Aorta (tissue), 5 donors: ENCODE measurements at regions not wholly inside any gene's neighbourhood (a gene's known extent, or its start where the extent isn't known, plus 50 kb on each side); places are given as distances from the start of the nearest gene placed in this dataset.
A peak's percentile ranks its signal among the peaks of the same experiment; 100 is the strongest.

Source experiments
- ATAC-seq: fragments of 200-7000 bp; cut with Tn5 transposase; one replicate; pipeline ENCODE4 v1.9.1; 2022; ENCODE audit warnings: moderate library complexity; ENCODE audit not compliant: low FRiP score
- DNase-seq, 2 donors: peaks; one replicate each; pipeline ENCODE4 v3.0.0-alpha.2; 2020
- H3K27ac ChIP-seq, 2 donors: one replicate each; pipeline ENCODE4 v1.5.1; 2013; ENCODE audit warnings: low read length in 2 of 2, mild to moderate bottlenecking in 2 of 2, moderate library complexity in 2 of 2, control low read depth in 1 of 2, inconsistent platforms in 1 of 2, low read depth in 1 of 2
- H3K27me3 ChIP-seq, 2 donors: one replicate each; pipeline ENCODE4 v1.6.1; 2013; ENCODE audit warnings: control low read depth in 1 of 2, low read length in 1 of 2, mild to moderate bottlenecking in 1 of 2, moderate library complexity in 1 of 2; ENCODE audit not compliant: insufficient read depth in 2 of 2, control insufficient read depth in 1 of 2
- H3K36me3 ChIP-seq, 2 donors: one replicate each; pipeline ENCODE4 v1.6.1; 2013; ENCODE audit warnings: control low read depth in 1 of 2, low read length in 1 of 2, mild to moderate bottlenecking in 1 of 2; ENCODE audit not compliant: insufficient read depth in 2 of 2, control insufficient read depth in 1 of 2
- H3K4me1 ChIP-seq, 2 donors: one replicate each; pipeline ENCODE4 v1.6.1; 2013; ENCODE audit warnings: low read length in 2 of 2, control low read depth in 1 of 2, mild to moderate bottlenecking in 1 of 2, moderate library complexity in 1 of 2; ENCODE audit not compliant: insufficient read depth in 2 of 2, control insufficient read depth in 1 of 2
- H3K4me3 ChIP-seq, 2 donors: one replicate each; pipeline ENCODE4 v1.5.1; 2013; ENCODE audit warnings: low read length in 2 of 2, control low read depth in 1 of 2, mild to moderate bottlenecking in 1 of 2
- H3K9me3 ChIP-seq: one replicate; pipeline ENCODE4 v1.6.1; 2013; ENCODE audit warnings: mild to moderate bottlenecking, low read length; ENCODE audit not compliant: control insufficient read depth
- WGBS, 2 donors: extraction: QIAGEN DNeasy Blood & Tissue Kit; methylation state at CpG; one replicate each; pipeline ENCODE4 v1.1.7; 2013; 5-methylcytosine and 5-hydroxymethylcytosine counted together
- intact Hi-C, 2 donors: fragments of 100-400 bp; cut with DNase I; formaldehyde crosslinking; loops; one replicate each; pipeline versions ENCODE4 v1.14.2 to v1.15.0; 2022
- donor health status: healthy with polysubstance abuse.
- donor health status: Bipolar disorder and iron deficiency.
- donor health status: DM: no; HTN: no; CAD: no.
- donor health status: DM: no; HTN: no; CAD: no.
- donor health status: DM: yes; HTN: yes; CAD: no.

DNA sequence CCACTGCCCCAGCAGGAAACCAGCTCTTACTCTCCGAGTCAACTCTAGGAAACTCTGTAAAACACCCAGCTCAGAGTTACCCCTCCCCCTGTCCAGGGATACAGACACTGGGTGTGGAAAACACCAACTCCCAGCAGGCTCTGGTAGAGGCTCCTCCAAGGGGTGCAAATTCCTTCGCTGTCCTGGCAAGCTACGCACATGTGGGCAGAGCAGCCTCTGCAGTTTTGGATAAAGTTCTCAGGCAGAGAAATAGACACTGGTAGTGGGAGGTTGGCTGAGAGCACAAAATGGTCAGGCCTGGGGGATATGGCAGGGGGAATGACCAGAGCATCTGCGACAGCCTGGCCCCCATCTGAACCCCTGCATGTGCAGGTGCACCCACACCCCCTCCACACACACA, 146.9 kb upstream of the SDK2 start:
- WGBS, 2 donors = 88 to 91% methylated on average over 4 of the region's 4 CpGs
- DNase-seq (no peak), ATAC-seq (no peak)
- Histone ChIP-seq H3K9me3 (no peaks in the 10 kb centered on the region), H3K4me1 (no peaks in the 10 kb centered on the region), H3K4me3 (no peak overlapping the region), H3K36me3 (no peaks in the 10 kb centered on the region), H3K27ac (no peak overlapping the region), H3K27me3 (no peaks in the 10 kb centered on the region)
- intact Hi-C loops = no loop called here

DNA sequence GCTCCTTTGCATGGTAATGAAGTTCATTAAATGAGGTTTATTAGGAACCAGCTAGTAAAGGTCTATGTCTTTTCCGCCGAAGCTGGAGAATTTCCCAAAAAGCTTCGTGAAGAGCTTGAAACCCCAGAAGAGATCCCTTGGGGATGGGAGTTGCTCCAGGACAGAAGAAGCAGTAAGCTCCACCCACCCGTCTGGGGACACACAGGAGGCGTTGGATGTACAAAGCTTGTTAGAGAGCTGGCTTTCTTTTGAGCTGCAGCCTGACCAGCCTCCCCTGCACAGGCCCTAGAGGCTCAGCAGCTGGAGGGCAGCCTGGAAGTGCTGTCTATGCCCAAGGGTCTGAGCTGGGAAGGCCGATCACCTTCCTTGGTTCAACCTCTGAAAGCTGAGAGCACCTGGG, 147.4 kb upstream of the SDK2 start:
- Histone ChIP-seq H3K4me3 (no peak overlapping the region), H3K9me3 (no peaks in the 10 kb centered on the region), H3K27ac (no peak overlapping the region), H3K27me3 (no peaks in the 10 kb centered on the region), H3K4me1 (no peaks in the 10 kb centered on the region), H3K36me3 (no peaks in the 10 kb centered on the region)
- intact Hi-C loops = no loop called here
- ATAC-seq (no peak), DNase-seq (no peak)
- 78 to 80% methylated on average over 6 of the region's 6 CpGs for WGBS, 2 donors

DNA sequence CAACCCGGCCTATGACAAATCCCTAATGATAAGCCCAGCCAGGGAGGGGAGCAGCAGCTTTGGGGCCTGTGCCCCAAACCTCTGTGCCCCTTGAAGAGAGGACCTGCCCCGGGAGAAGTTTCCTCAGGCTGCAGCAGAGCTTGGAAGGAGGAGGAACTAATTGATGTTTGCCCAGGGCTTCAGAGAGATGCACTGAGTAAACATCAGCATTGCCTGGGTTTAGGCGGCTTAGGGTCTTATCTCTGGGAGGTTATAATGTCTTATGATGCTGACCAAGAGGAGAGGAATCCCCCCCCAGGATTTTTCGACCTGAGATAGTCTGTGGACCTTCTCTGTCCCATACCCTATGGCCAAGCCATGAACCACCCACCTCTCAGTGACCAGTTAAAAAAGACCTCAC, 148.7 kb upstream of the SDK2 start:
- Histone ChIP-seq H3K27ac (no peak overlapping the region), H3K36me3 (no peaks in the 10 kb centered on the region), H3K9me3 (no peaks in the 10 kb centered on the region), H3K27me3 (no peaks in the 10 kb centered on the region), H3K4me3 (no peak overlapping the region), H3K4me1 (no peaks in the 10 kb centered on the region)
- ATAC-seq (no peak), DNase-seq (no peak)
- WGBS, 2 donors = 76 to 80% methylated on average over 4 of the region's 4 CpGs
- intact Hi-C loops = no loop called here

DNA sequence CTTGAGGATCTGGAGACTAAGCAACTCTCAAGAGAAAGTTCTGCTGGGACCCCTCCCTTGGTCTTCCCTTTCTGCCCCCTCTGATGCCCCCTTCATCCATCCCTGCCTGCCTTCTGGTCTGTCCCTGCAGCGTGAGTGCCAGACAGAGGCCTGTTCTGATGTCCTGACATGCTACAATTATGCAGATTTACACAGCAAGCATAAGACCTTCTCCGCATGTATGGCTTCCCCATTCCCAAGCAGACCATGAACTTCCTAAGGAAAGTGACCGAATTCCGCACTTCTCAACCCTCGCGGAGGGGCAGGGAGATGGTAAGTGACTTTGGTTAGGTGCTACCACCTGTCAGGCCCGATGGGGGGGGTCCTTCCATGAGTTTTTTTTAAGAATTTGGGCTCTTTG, 150.1 kb upstream of the SDK2 start:
- ATAC-seq (no peak), DNase-seq (no peak)
- H3K4me3 ChIP-seq = no peak overlapping the region
- H3K27ac ChIP-seq = no peak overlapping the region
- H3K27me3 ChIP-seq = no peaks in the 10 kb centered on the region
- intact Hi-C loops = no loop called here
- peaks cover 0 to 3% of the 10 kb centered on the region in 2 donors for H3K4me1 ChIP-seq
- H3K36me3 ChIP-seq = no peaks in the 10 kb centered on the region
- WGBS, 2 donors = 86 to 88% methylated on average over 7 of the region's 7 CpGs
- no peaks in the 10 kb centered on the region for H3K9me3 ChIP-seq

DNA sequence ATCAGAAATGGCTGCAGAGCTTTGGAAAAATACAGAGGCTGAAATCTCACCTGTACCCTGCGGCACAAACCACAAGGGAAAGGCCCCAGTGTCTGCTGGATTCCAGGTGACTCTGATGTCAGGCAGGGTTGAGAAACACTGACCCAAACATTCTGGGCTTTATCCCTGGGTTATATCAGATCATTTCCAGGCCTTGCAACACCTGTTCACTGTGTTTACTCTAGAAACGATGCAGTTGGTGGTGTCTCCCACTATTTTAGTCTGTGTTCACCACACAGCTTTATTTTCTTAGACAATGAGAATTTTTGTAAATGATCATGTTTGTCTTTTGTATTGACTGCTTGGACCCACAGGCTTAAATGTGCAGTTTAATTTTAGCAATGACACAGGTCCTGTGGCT, 151.5 kb upstream of the SDK2 start:
- Histone ChIP-seq H3K9me3 (no peaks in the 10 kb centered on the region), H3K4me3 (no peak overlapping the region), H3K27me3 (no peaks in the 10 kb centered on the region), H3K36me3 (no peaks in the 10 kb centered on the region), H3K4me1 (peaks cover 0 to 3% of the 10 kb centered on the region in 2 donors), H3K27ac (no peak overlapping the region)
- WGBS, 2 donors = 91 to 94% methylated on average over 2 of the region's 2 CpGs
- intact Hi-C loops = no loop called here
- ATAC-seq (no peak), DNase-seq (no peak)

DNA sequence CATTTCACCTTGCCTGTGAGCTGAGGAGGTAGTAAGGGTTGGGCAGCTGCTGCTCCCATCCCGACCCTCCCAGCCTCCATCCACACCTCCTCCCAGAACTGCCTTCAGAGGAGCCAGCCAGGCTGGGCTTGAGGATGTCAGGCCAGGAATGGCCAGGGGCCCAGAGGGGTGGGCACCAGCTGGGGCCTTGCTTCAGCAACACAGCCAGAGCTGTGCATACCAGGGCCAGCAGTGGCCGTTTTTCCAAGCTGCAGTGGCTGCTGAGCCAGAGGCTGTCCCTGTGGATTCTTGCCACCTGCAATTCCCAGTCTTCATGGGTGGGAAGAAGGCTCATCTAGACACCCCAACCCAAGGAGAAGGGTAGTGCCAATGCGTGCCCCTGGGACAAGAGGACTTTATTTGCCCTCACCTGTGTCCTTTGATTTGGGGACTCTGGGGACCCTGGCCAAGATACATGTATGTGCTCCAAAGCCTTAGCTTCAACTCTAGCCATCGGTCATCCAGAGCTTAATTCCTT, 153.4 kb upstream of the SDK2 start:
- Histone ChIP-seq H3K36me3 (no peaks in the 10 kb centered on the region), H3K4me1 (peaks cover 0 to 3% of the 10 kb centered on the region in 2 donors), H3K27me3 (no peaks in the 10 kb centered on the region), H3K4me3 (no peak overlapping the region), H3K9me3 (no peaks in the 10 kb centered on the region), H3K27ac (no peak overlapping the region)
- ATAC-seq = peak; percentile 27
- 16 to 21% methylated on average over 4 of the region's 4 CpGs for WGBS, 2 donors
- intact Hi-C loops = no loop called here
- no peak for DNase-seq

DNA sequence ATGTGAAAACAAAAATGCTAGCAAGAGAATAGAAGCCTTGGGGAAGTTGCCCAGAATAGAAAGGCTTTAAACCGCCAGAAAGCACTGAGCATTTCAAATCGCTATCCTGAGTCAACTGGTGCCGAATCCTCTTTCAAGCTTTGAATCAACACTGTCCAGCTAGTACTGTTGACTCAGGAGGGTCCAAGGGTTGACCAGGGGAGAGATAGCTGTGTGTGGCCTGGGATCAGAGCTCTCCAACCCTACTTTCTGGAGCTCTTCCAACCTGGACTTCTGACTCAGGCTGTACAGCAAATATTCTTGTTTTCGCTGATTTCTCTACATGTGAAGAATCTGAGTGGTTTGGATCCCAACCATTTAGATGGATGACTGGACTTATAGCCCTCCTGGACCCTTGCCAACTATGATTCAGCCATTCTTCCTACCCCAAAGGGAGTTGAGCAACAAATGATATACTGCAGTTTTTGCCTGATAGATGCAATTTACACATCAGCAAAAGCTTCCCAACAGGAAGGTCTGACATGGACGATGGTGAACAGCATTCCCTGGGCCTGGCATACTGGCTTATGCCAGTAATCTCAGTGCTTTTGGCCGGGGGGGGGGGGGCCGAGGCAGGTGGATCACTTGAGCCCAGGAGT, 154.0 kb upstream of the SDK2 start:
- H3K9me3 ChIP-seq = peaks cover 3% of the 10 kb centered on the region
- ATAC-seq (peak; percentile 70), DNase-seq (no peak)
- H3K4me3 ChIP-seq = no peak overlapping the region
- no peaks in the 10 kb centered on the region for H3K27me3 ChIP-seq
- intact Hi-C loops = no loop called here
- no peaks in the 10 kb centered on the region for H3K36me3 ChIP-seq
- peaks cover 0 to 3% of the 10 kb centered on the region in 2 donors for H3K4me1 ChIP-seq
- WGBS, 2 donors = 16 to 21% methylated on average over 7 of the region's 7 CpGs
- peak overlapping the region in 1 of 2 donors; percentile 30 for H3K27ac ChIP-seq

DNA sequence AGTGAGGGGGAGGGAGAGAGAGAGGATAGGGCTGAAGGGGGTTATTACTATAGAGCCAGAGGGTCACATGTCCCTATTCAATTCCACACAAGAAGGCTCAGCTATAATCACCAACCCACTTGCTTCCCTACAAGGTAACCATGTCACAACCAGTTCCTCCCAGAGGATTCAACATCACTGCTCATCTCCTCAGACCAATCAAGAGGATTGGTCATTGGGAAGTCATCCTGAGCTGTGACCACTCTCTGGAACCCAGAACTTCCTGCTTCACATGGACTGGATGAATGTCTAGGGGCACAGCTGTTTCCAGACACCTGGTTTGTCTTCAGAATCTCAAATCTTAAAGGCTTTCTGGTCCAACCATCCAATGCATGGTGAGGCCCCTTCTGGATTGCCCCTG, 154.9 kb upstream of the SDK2 start:
- no peak for DNase-seq
- no peak for ATAC-seq
- H3K9me3 ChIP-seq = peaks cover 3% of the 10 kb centered on the region
- no peaks in the 10 kb centered on the region for H3K27me3 ChIP-seq
- no peaks in the 10 kb centered on the region for H3K36me3 ChIP-seq
- peaks cover 0 to 3% of the 10 kb centered on the region in 2 donors for H3K4me1 ChIP-seq
- H3K4me3 ChIP-seq = no peak overlapping the region
- H3K27ac ChIP-seq = no peak overlapping the region
- intact Hi-C loops = no loop called here

DNA sequence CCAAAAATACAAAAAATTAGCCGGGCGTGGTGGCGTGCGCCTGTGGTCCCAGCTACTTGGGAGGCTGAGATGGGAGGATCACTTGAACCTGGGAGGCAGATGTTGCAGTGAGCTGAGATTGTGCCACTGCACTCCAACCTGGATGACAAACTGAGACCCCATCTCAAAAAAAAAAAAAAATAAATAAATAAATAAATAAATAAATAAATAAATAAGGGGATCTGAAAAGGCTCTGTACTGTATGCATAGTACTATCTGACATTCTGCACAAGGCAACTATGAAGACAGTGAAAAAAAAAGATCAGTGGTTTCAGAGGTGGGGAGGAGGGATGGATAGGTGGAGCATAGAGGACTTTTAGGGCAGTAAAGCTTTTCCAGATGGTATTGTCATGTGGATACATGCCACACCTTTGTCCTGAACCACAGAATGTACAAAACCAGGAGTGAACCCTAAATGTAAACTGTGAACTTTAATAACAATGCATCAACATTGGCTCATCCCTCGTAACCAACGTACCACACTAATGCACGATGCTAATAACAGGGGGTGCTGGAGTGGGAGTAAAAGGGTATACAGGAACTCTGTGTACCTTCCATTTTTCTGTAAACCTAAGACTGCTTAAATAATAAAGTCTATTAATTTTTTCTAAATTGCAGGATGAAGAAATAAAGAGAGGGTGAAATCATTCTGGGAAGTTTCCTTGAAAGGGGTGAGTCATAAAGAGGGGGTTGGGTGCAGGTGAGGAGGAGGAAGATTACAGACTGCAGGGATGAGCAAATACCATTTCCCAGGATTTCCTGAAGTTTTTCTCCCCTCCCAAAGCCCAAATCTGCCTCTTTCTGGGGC, 155.8 kb upstream of the SDK2 start:
- Histone ChIP-seq H3K4me3 (no peak overlapping the region), H3K27me3 (no peaks in the 10 kb centered on the region), H3K9me3 (peaks cover 3% of the 10 kb centered on the region), H3K27ac (no peak overlapping the region), H3K36me3 (no peaks in the 10 kb centered on the region), H3K4me1 (peaks cover 0 to 3% of the 10 kb centered on the region in 2 donors)
- intact Hi-C loops = no loop called here
- ATAC-seq (no peak), DNase-seq (no peak)
- 96 to 97% methylated on average over 7 of the region's 7 CpGs for WGBS, 2 donors
